Medulla oblongata (tissue), 1 donor: ENCODE measurements at regions not wholly inside any gene's neighbourhood (a gene's known extent, or its start where the extent isn't known, plus 50 kb on each side); places are given as distances from the start of the nearest gene placed in this dataset.

ENCODE experiments used
- DNase-seq: peaks from one replicate; pipeline ENCODE4 v3.0.0-alpha.2; 2015; ENCODE audit errors: extremely low spot score

- no peak for DNase-seq
Observed at GRCh38 chr5:89147031-89147430, 264.0 kb upstream of the MEF2C start.

GRCh38 chr5:89137148-89137547, 254.2 kb upstream of the MEF2C start:
- DNase-seq = no peak

- no peak for DNase-seq
Observed at GRCh38 chr5:89133975-89134374, 251.0 kb upstream of the MEF2C start.

GRCh38 chr5:89133129-89133528, 250.1 kb upstream of the MEF2C start:
- no peak for DNase-seq

GRCh38 chr5:89130851-89131250, 247.9 kb upstream of the MEF2C start:
- DNase-seq = no peak

GRCh38 chr5:89129941-89130340, 247.0 kb upstream of the MEF2C start:
- DNase-seq = no peak

- DNase-seq = no peak
Observed at GRCh38 chr5:89128906-89129625, 246.1 kb upstream of the MEF2C start.

GRCh38 chr5:89128092-89128491, 245.1 kb upstream of the MEF2C start:
- no peak for DNase-seq

GRCh38 chr5:89127191-89127590, 244.2 kb upstream of the MEF2C start:
- no peak for DNase-seq

- no peak for DNase-seq
Observed at GRCh38 chr5:89125372-89125771, 242.4 kb upstream of the MEF2C start.

GRCh38 chr5:89123581-89123980, 240.6 kb upstream of the MEF2C start:
- DNase-seq = no peak

GRCh38 chr5:89120719-89121118, 237.7 kb upstream of the MEF2C start:
- DNase-seq = peak; percentile 73

- DNase-seq = no peak
Observed at GRCh38 chr5:89117124-89117644, 234.2 kb upstream of the MEF2C start.

GRCh38 chr5:89110916-89111646, 228.1 kb upstream of the MEF2C start:
- no peak for DNase-seq

- DNase-seq = peak; percentile 16
Observed at GRCh38 chr5:89106480-89106879, 223.5 kb upstream of the MEF2C start.

- no peak for DNase-seq
Observed at GRCh38 chr5:89105836-89106235, 222.9 kb upstream of the MEF2C start.

- DNase-seq = no peak
Observed at GRCh38 chr5:89105171-89105695, 222.2 kb upstream of the MEF2C start.

GRCh38 chr5:89098199-89098756, 215.3 kb upstream of the MEF2C start:
- DNase-seq = no peak

- DNase-seq = no peak
Observed at GRCh38 chr5:89097103-89097502, 214.1 kb upstream of the MEF2C start.

- DNase-seq = no peak
Observed at GRCh38 chr5:89095341-89095740, 212.4 kb upstream of the MEF2C start.

- no peak for DNase-seq
Observed at GRCh38 chr5:89090037-89090436, 207.1 kb upstream of the MEF2C start.

GRCh38 chr5:89087551-89088318, 204.8 kb upstream of the MEF2C start:
- DNase-seq = no peak
